ENCODE measurements at regions not wholly inside any gene's neighbourhood (a gene's known extent, or its start where the extent isn't known, plus 50 kb on each side); places are given as distances from the start of the nearest gene placed in this dataset.

- TF ChIP-seq, protein P1, sequence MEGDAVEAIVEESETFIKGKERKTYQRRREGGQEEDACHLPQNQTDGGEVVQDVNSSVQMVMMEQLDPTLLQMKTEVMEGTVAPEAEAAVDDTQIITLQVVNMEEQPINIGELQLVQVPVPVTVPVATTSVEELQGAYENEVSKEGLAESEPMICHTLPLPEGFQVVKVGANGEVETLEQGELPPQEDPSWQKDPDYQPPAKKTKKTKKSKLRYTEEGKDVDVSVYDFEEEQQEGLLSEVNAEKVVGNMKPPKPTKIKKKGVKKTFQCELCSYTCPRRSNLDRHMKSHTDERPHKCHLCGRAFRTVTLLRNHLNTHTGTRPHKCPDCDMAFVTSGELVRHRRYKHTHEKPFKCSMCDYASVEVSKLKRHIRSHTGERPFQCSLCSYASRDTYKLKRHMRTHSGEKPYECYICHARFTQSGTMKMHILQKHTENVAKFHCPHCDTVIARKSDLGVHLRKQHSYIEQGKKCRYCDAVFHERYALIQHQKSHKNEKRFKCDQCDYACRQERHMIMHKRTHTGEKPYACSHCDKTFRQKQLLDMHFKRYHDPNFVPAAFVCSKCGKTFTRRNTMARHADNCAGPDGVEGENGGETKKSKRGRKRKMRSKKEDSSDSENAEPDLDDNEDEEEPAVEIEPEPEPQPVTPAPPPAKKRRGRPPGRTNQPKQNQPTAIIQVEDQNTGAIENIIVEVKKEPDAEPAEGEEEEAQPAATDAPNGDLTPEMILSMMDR (IDR thresholded peaks at IDR 0.05; ENCODE audit: extremely low read depth in 1 of 2, insufficient read depth in 1 of 2, low read depth in 1 of 2, low read length in 2 of 2), result no peak
- TF ChIP-seq EZH2 (IDR thresholded peaks at IDR 0.05; ENCODE audit: borderline replicate concordance, low read depth, low read length, severe bottlenecking), result no peak
- no peak for TF ChIP-seq FOS (IDR thresholded peaks at IDR 0.05; ENCODE audit: borderline replicate concordance, insufficient read depth, low read length)
Observed at GRCh38 chr5:116930616-116931015, 356.0 kb upstream of the SEMA6A start.
